Stimulated activated CD4-positive, alpha-beta T cell treated with anti-CD3 and anti-CD28 coated beads, Interleukin-2, amount 100 ng/mL, for 48 hours (primary cell): ENCODE measurements at regions not wholly inside any gene's neighbourhood (a gene's known extent, or its start where the extent isn't known, plus 50 kb on each side); places are given as distances from the start of the nearest gene placed in this dataset.
"Not testable (repeated sequence)": the region's sequence is repeated elsewhere in the genome, so short reads cannot be mapped to it uniquely, and the experiment has no call there.

Experiments used
- DNase-seq, 2 donors: peaks; one replicate each; pipeline ENCODE4 v3.0.0-alpha.2; 2020

DNA sequence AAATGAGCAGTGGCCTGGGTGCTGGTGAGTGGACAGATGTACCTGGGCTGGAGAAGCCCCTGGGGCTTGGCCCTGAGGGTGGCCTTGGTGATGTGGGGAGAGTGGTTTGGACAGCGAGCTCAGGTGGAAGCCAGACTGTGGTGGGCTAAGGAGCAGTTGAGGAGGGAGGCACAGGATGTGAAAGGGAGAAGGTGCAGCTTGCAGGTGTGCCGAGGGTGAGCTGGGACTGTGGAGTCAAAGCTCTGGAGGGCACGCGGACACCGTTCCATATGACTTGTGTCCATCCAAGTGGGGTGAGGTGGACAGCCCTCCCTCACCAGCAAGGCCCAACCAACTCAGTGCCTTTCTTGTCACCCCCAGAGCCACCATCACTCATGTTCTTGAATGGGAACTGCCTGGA, 170.8 kb upstream of the ZNF267 start:
- no peak for DNase-seq

DNA sequence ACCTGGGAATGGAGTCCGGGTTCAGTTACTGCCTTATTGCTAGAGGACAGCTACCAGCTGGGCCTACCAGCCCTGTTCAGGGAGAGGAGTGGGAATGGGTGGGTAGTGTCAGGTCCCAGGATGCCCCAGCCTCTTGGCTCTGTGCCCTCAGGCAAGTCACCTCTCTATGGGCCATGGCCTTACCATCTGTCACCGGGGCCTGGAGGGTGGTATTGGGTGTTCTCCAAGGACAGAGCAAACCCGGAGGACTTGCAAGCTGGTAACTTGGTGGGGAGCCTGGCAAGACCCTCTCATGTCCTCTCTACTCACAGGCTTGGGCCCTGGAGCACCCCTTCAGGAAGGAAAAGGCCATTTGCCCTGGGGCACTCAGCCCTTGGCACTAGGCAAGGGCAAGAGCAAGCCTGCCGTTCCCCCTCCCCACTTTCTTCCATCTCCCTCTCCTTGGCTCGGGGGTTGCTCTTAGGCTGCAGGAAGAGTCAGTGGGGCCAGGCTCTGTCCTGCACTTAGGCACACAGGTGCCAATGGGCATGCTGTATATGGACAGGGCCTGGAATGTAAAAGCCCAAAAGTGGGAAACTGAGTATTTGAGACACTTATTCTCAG, 170.0 kb upstream of the ZNF267 start:
- no peak for DNase-seq

DNA sequence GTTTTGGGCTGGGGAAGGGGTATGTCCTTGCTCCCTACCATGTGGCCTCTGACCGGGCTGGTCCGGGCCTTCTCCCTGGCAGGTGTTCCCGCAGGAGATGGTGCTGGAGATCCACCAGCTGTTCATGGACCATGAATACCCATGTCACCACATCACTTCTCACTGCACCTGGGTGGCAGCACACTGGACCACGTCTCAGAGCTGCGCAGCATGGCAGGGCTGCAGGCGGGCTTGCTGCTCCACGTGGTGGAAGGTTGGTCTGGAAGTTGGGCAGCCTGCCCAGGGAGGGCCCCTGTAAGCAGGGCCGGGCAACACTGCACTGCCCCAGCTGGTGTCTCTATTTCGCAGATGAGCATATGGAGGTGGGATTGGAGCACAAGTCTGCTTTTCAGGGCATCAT, 169.5 kb upstream of the ZNF267 start:
- no peak for DNase-seq

DNA sequence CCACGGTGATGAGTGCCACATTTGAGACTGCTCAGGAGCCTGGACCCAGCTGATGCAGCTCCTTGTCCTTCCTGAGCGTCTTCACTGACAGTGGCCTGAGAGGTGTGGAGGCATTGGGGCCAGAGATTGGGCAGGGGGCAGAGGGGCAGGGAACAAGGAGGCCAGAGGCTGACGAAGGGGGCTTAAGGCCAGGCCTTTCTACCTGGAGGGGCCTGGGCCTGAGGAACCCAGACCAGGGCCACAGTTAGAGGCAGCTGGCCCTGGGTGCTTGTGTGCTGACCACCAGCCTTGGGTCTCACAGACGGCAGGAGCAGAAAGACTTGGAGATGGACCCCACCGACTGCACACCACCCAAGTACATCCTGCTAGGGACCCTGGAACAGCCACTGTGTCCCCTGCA, 168.2 kb upstream of the ZNF267 start:
- no peak for DNase-seq

DNA sequence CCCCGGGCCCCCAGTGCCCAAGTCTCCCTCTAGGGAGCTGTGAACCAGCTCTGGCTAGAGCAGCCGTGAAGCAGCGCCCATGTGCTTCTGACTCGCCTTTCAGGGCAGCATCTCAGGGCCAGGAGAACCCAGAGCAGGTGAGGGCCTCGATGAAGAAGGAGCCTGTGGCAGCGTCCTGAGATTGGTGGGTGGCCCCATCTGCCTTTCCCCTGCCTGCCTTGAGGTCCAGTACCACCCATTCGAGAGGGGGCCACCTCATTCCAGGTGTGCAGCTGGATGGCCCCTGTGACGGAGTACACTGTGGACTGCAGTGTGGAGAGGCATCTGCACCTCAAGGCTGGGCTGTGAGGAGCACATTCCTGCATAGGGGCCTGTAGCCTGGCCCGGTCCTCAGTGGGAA, 167.3 kb upstream of the ZNF267 start:
- no peak for DNase-seq

DNA sequence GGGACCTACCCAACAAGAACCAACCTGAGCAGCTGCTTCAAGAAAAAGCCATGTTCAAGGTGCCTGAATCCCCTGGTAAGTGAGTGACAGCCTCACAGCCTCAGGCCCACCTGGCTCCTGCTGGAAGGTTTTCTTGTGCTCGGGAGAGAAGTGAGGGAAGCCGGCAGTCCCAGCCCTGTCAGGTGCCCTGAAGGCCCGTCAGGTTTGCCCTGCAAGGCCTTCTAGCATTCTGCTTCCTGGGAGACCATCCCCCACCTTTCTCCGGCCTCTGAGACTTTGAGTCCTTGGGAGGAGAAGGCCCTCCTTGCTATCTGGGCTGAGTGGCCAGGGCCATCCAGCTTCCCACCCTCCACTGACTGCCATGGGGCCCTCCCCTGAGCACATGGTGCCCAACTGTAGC, 166.7 kb upstream of the ZNF267 start:
- DNase-seq = no peak

DNA sequence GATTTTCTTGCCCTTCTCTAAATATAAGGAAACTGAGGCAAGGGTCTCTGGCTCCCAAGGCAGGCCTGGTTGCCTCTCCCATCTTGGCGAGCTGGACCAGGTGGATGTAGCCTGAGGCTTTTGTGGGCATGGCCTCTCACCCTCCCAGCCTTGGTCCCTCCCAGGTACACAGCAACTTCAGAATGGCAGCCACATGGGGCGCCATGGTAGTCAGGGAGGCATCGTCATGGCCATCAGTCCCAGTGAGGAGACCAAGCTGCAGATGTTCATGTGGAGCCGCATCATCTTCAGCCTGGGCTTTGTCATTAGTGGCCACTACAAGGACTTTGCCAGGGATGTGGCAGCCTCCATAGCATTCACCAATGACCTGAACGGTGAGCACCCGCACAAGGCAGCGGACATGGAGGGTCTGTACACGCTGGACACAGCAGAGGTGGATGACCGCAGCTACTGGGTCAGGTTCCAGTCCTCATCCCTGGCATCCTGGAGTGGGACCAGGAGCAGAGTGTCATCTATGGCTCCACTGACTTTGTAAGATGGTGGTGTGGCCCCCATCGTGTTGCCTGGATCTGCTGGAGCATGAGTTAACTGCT, 165.8 kb upstream of the ZNF267 start:
- no peak for DNase-seq

DNA sequence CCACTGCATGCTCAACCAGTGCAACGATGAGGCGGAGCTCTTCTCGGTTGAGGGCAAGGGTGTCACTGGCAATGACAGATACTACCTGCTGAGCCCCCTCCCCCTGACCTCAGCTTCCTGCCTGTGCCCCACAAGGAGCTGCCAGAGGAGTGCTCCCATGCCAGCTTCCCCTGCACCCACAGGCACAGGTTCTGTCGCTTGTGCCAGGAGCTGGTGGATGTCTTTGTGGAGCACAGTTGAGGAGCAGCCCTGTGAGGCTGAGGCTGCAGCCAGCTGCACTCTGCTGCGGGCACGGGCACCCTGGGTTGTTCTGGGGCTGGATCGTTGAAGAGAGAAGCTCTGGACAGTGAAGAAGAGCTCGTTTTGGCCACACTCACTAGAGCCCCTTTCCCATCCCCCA, 165.3 kb upstream of the ZNF267 start:
- DNase-seq = no peak

DNA sequence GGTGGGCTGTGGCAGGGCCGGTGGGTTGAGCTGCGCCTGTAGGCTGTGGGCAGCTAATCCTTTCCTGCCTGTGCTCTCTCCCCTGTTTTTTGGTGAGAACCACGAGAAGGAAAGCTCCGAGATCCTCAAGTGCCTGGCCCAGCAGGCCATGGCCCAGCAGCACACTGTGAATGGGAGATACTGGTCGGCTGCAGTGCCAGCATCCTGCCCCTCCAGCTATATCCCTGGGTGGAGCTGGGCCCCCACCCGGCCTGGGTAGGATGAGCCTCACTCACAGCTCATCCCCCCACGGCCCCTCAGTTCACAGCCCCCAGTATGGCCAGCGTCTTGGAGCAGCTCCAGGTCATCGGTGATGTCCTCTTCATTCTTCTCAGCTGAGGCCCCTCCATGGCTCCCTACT, 164.4 kb upstream of the ZNF267 start:
- DNase-seq = no peak

DNA sequence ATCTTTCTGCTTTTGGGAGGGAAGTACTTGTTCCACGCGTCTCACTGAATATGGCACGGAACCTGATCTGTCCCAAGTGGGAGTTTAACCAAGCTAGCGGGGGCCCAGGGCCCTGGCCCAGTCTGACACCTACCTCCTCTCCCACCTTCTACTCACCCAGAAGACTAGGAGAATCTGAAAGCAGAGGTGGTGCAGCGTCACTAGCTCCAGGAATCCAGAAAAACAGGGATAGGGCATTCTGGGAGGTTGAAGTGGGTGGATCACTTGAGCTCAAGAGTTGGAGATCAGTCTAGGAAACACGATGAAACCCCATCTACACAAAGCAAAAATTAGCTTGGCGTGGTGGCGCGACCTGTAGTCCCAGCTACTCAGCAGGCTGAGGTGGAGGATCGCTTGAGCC, 163.5 kb upstream of the ZNF267 start:
- no peak for DNase-seq

DNA sequence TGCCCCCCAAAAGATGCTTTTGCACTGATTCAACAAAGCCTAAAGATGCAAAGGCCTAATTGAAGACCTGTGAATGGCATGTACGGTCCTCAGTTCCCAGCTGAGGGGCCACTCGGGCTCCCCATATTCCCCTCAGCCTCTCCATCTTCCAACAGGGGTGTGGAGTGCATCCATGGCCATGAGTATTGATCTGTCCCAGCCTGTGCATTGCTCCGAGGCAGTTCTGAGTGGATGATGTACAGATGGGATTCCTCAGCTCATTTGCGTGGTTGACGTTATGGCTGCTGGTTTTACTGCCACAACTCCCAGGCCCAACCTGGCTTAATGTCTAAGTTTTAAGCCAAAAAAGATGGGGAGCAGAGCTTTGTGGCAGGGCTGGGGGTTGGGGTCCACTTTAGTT, 162.7 kb upstream of the ZNF267 start:
- no peak for DNase-seq

DNA sequence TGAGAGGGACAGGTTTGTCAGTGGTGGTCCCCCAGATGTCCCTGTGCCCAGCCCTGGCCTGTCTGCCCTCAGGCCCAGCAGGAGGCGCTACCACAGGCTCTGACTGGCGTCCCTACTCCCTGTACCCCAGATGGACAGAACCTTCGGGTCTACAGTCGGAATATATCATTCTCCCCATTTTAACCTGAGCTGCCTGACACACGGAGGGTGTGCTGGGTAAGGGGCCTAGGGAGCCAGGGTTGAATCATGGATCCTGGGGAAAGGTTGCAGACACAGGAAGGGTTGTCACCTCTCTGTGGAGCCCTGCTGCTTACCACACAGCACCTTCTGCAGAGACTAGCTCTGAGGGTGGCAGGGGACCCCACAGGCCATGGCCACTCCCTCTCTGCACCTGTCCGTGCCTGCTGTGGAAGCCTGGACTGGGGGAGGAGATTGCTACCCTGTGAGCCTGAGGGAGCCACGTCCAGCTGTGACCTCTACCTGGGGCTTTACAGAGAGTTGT, 162.2 kb upstream of the ZNF267 start:
- DNase-seq = no peak

DNA sequence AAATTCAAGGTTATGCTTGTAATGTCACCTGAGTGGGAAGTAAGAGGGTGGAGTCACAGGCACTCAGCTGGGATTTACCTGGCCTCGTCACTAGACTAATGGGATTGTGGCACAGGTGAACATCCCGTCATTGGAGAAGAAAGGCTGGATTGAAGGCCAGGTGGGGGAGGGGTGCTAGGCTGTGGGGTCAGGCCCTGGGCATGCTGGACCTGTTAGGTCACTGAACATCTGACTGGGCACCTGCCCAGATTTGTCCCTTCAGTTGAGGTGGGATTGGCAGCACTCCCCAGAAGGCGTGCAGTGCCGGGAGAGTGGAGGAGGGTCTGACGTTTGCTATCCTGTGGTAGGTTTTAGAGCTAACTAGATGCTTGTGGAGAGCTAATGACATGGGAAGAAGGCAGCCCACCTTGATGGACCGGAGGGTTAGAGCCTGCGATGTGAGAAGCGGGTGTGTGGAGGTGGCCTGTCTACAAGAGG, 161.5 kb upstream of the ZNF267 start:
- DNase-seq = no peak

DNA sequence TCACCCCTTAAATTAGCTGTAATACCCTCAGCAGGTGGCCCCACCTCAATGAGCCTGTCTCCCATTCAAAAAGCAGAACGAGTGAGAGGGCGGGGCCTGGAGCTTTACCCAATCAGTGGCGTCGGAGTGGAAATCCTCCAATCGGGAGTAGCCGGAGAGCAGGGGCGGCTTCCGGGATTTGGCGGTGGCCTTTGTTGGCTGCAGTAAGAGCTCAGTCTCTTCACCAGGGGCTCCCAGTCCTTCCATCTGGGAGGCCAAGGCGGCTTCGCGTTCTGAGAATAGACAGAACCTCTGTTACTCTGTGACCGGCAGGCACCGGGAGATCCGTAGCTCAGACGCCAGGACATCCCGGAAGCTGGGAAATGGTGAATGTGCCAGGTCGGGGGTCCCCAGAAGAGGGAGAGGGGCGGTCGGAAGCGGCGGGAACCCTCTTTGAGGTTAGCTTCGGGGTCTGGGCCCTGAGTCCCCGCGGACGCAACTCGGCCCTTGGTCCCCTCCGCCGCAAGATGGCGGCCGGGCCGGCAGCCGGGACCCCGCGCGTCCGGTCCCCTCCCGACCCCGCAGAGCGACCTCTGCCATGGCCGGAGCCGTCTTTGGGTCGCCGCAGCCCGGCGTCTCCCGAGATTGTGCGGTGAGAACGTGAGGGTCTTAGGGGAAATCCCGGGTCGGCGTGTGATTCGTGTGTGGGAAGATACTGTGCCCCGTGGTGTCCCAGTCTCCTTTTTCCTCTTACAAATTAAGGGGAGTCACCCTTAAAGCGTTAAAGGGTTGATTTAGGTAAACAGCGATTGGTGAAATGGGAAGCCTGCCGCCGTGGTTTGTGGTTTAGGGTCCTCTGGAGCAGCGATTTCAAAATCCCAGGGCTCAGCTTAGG, 160.3 kb upstream of the ZNF267 start:
- peak; percentile 88 for DNase-seq

DNA sequence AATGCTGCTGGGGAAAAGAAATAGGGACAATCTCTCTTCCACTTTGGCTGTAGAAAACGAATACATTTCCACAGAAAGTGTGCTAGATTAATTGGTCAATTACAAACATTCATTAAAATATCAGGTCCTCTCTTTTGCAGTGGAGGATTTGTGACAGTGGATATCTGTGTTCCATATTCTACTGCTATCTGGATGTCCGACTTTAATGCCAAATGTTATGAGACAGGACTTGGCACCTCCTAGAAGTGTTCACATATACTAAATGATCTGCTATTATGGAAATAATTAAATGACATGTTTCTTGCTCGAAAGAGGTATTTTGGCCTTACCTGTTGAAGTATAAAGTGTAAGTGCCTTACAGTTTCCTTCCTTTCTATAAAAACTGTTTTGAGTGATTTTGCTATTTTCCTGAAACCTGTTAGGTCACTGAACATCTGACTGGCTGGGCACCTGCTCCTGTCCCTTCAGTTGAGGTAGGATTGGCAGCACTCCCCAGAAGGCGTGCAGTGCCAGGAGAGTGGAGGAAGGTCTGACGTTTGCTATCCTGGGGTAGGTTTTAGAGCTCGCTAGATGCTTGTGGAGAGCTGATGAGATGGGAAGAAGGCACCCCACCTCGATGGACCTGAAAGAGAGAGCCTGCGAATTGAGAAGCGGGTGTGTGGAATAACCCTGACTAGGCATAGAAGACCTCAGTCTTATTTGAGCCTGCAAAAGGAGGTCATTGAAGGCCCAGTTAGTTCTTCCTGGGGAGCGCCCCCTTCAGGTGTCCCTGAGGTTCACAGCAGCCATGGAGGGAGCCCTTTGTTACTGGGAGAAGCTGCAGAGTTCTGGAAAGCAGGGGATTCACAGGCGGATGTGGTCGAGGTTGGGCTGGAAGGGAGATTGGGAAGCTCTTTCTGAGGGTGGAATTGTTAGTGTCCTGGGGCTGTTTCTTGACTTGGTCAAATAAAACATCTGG, 159.4 kb upstream of the ZNF267 start:
- no peak for DNase-seq

DNA sequence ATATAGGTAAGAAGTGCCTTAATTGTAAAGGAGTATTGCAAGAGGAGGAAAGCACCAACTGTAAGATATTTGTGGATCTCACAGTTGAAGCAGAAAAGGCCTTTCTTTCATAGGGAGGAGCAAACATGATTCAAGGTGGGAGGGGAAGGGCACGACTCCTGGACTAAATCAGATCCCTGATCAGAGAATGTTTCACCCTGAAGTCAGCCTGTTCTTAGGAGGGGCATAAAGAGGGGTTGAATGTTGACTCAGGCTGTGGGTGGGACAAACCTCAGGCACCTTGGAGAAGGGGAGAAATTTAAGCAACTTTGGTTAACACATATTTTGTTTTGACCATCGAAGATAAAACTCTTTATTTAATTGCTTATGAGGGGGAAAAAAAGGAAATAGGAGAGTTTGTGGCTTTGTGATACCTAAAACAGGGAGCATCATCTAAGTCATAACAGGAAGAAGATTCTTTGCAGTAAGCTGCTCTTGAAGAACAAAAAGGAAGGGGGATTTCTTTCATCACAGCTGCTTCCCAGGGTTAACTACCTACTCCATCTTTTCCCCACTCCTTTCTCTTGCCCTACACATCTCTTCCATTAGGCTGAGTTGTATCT, 158.6 kb upstream of the ZNF267 start:
- no peak for DNase-seq

DNA sequence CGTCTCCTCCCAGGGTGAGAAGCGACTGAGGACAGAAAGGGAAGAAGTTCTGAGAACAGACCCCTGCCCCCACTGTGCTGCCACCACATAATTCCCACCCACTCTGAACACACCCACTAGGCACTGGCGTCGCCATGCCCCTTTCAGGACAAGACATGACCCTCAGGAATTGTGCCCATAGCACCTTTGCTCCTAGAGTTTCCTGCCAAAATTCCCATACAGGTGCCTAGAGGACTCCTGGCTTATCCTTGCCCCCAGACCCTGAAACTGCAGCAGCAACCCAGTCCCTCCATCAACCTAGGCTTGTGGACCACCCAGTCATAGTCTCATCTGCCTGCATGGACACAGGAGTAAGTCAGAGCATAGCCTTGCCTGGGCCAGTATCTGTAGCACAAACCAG, 157.7 kb upstream of the ZNF267 start:
- no peak for DNase-seq

DNA sequence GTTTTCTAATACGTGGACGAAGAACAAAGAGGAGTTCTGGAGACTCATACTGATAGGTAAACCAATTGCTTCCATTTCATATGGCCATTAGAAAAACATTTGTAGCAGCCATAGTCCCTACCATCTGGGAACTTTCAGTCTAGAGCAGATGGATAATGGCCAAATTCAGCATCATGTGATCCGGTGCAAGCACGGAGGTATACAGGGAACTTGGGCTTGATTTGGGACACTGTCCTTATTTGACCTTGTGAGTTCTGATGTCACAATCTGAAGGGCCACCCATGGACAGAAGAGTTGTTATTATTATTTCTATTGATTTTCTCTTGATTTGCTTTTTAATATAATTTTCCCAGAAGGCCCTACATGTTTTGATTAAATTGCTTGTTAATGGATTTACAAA, 154.6 kb upstream of the ZNF267 start:
- DNase-seq = no peak

DNA sequence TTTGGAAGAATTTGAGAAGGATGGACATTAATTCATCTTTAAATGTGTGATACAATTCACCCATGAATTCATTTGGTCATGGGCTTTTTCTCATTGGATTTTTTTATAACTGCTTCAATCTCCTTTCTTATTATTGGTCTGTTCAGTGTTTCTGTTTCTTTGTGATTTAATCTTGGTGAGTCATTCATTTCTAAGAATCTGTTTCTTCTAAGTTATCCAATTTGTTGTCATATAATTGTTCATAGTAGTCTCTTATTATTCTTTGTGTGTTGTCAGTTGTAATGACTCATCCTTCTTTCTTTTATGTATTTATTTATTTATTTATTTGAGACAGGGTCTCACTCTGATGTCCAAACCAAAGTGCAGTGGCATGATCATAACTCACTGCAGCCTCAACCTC, 146.1 kb upstream of the ZNF267 start:
- DNase-seq = no peak

DNA sequence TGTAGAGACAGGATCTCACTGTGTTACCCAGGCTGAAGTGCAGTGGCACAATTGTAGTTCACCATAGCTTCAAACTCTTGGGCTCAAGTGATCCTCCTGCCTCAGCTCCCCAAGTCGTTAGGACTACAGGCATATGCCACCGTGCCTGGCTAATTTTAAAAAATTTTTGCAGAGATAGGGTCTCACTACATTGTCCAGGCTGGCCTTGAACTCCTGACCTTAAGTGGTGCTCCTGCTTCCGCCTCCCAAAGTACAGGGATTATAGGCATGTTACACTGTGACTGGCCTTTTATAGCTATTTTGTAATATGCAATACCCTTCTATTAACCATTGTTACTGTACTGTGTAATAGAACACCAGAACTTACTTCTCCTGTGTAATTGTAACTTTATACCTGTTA, 139.3 kb upstream of the ZNF267 start:
- no peak for DNase-seq

DNA sequence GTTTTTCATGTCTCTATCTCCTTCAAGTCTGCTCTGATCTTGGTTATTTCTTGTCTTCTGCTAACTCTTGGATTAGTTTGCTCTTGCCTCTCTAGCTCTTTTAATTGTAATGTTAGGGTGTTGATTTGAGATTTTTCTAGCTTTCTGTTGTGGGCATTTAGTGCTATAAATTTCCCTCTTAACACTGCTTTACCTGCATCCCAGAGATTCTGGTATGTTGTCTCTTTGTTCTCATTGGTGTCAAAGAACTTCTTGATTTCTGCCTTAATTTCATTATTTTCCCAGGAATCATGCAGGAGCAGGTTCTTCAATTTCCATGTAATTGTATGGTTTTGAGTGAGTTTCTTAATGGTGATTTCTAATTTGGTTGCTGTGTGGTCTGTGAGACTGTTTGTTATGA, 128.5 kb upstream of the ZNF267 start:
- DNase-seq = not testable (repeated sequence)

DNA sequence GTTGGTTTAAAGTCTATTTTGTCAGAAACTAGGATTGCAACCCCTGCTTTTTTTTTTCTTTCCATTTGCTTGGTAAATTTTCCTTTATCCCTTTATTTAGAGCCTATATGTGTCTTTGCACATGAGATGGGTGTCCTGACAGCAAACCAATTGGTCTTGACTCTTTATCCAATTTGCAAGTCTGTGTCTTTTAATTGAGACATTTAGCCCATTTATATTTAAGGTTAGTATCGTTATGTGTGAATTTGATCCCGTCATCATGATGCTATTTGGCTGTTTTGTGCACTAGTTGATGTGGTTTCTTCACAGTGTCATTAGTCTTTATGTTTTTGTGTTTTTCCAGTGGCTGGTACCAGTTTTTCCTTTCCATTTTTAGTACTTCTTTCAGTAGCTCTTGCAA, 127.7 kb upstream of the ZNF267 start:
- no peak for DNase-seq
